ENCODE measurements at regions not wholly inside any gene's neighbourhood (a gene's known extent, or its start where the extent isn't known, plus 50 kb on each side); places are given as distances from the start of the nearest gene placed in this dataset.

GRCh38 chr14:101462726-101463565 lies 98.3 kb upstream of the DIO3 start:
- DNase-seq = no peak

GRCh38 chr14:101463566-101464171 lies 97.6 kb upstream of the DIO3 start:
- no peak for DNase-seq

GRCh38 chr14:101464310-101464983 lies 96.8 kb upstream of the DIO3 start:
- no peak for DNase-seq

- no peak for DNase-seq
These were observed 96.1 kb upstream of the DIO3 start for GRCh38 chr14:101464984-101465794.

- no peak for DNase-seq
These were observed 95.4 kb upstream of the DIO3 start for GRCh38 chr14:101465795-101466448.

GRCh38 chr14:101466456-101467180 lies 94.7 kb upstream of the DIO3 start:
- no peak for DNase-seq

GRCh38 chr14:101467181-101467926 lies 93.9 kb upstream of the DIO3 start:
- no peak for DNase-seq

- no peak for DNase-seq
These were observed 91.7 kb upstream of the DIO3 start for GRCh38 chr14:101469382-101470247.

GRCh38 chr14:101470266-101470665 lies 91.0 kb upstream of the DIO3 start:
- DNase-seq = no peak

GRCh38 chr14:101471723-101472517 lies 89.4 kb upstream of the DIO3 start:
- no peak for DNase-seq

- no peak for DNase-seq
These were observed 88.8 kb upstream of the DIO3 start for GRCh38 chr14:101472518-101472849.

- no peak for DNase-seq
These were observed 88.1 kb upstream of the DIO3 start for GRCh38 chr14:101473045-101473729.

GRCh38 chr14:101473795-101474562 lies 87.3 kb upstream of the DIO3 start:
- no peak for DNase-seq

GRCh38 chr14:101474563-101475455 lies 86.5 kb upstream of the DIO3 start:
- no peak for DNase-seq

GRCh38 chr14:101475456-101476257 lies 85.6 kb upstream of the DIO3 start:
- DNase-seq = no peak
